ENCODE measurements at regions not wholly inside any gene's neighbourhood (a gene's known extent, or its start where the extent isn't known, plus 50 kb on each side); places are given as distances from the start of the nearest gene placed in this dataset.
"Not testable (repeated sequence)": the region's sequence is repeated elsewhere in the genome, so short reads cannot be mapped to it uniquely, and the experiment has no call there.

DNA sequence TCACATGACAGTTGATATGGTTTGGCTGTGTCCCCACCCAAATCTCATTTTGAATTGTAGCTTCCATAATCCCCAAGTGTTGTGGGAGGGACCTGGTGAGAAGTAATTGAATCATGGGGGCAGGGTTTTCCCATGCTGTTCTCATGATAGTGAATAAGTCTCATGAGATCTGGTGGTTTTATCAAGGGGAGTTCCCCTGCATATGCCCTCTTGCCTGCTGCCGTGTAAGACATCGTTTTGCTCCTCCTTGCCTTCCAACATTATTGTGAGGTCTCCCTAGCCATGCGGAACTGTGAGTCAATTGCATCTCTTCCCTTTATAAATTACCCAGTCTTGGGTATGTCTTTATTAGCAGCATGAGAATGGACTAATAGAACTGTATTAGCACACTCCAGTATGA lies 382.4 kb upstream of the PODXL start:
- DNase-seq (ENCODE audit: low read depth in 3 of 3, low spot score in 1 of 3) = not testable (repeated sequence)

DNA sequence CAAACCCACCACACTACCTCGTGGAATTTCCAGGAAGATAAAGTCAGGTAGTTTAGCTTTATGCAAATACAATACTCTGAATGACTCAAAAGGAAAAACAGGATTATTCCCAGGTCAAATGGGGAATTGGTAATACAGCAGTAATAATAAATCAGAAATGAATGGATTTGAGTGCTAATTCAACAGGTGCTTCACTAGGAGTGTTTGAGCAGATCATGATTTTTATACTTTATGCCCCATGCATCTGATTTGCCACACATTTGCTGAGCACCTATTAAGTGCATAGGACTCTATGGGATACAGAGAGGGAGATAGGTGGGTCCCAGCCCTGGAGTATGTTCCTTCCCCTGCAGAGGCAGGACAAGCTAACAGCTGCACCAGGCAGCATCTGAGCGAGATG lies 381.4 kb upstream of the PODXL start:
- DNase-seq (ENCODE audit: low read depth in 3 of 3, low spot score in 1 of 3) = no peak

DNA sequence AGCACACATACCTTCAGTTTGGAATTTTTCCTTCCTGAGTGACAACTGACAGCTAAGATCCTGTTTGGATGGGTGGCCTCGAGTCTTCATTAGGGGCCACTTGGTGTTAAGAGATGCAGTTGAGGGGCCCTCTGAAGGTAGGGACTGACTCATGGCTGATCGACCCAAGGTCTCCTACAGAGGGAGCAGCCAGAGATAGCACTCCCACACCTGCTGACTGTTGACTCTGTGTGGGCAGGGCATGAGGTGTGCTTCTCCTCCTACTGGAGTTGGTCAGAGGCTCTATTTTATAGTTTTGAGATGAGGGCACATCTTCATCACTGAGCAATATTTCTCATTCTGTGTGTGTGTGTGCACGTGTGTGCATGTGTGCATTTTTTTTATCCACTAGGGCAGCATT lies 378.8 kb upstream of the PODXL start:
- DNase-seq (ENCODE audit: low read depth in 3 of 3, low spot score in 1 of 3) = no peak

DNA sequence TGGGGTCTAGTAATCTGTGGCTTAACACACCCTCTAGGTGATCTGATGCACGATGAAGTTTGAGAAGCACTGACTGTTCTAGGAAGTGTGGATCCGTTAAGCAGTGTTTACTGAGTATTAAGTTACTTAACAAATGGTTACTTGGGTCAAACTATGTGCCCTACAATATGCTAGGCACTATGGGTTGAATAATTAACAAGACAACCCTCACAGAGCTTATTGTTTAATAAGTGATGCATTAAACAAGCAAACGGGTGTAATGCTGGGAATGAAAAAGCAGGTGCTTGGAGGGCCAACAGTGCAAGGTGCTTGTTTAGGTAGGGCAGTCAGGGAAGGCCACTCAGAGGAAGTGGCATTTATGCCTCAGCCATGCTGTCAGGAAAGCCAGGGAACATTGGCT lies 378.0 kb upstream of the PODXL start:
- no peak for DNase-seq (ENCODE audit: low read depth in 3 of 3, low spot score in 1 of 3)

DNA sequence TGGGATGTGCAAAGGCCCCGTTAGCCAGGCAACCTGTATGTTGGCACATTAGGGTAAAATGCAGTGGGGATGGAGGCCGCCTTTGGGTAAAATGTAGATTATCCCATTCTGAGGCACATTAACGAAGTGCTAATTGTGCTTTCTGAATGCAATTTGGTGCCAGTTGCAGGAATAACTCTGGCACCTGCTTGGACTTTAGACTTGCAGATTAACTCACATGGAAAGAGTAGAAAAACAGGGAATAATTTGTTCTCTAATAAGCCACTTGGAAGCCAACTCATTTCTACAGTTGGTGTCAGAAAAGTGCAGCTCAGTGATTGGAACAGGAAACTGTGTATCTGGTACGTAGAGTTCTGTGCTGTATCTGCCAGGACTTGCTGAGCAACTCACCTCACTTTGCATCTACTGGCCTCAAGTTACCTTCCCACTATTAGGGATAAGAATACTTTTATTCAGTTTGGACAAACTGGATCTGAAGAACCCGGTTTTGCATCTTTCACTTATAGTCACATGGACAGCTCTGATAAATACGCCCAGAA lies 377.4 kb upstream of the PODXL start:
- no peak for DNase-seq (ENCODE audit: low read depth in 3 of 3, low spot score in 1 of 3)

DNA sequence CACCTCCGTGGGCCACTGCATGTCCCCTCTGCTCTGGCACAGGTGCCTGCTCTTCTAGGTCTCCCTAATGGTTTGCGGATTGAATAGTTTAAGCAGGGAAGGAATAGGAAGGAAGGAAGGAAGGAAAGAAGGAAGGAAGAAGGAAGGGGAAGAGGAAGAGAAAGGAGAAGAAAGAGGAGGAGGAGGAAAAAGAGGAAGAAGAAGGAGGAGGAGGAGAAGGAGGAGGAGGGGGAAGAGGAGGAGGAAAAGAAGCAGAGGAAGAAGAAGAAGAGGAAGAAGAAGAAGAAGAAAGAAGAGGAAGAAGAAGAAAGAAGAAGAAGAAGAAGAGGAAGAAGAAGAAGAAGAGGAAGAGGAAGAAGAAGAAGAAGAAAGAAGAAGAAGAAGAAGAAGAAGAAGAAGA lies 376.8 kb upstream of the PODXL start:
- not testable (repeated sequence) for DNase-seq (ENCODE audit: low read depth in 3 of 3, low spot score in 1 of 3)

DNA sequence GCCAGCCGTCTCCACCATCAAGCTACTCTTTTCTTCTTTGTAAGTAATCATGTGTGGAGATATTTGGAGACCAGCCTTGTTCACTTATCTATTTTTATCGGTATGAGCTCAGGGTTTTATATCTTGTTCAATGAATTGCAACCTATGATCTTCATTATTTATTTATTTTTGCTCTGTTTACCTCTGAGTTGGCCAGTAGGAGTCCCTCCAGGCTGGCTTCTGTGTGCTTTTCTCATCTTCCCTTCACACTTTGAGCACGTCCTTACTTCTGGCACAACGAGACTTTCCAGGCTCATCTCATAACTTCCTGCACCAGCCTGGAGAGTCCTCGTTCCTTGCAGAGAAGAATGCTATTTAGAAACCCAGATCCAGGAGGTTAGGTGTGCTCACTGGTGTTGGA lies 375.8 kb upstream of the PODXL start:
- no peak for DNase-seq (ENCODE audit: low read depth in 3 of 3, low spot score in 1 of 3)

DNA sequence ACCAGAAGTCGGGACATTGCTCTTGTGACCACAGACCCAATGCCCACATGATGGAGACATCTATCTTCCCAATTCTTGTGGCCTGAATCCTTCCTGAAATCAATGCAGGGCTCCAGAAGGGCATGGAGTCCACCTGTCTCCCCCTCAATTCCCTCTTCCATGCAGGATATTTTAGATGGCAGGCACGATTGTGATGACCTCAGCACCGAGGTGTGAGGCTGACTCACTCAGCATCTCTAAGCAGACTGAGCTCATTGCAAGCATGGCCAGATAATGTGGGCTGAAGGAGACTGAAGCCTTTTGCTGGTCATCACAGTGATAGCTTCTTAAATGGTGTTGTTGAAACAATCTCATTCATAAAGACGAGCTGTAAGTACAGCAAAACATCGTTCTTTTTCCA lies 374.9 kb upstream of the PODXL start:
- DNase-seq (ENCODE audit: low read depth in 3 of 3, low spot score in 1 of 3) = no peak

DNA sequence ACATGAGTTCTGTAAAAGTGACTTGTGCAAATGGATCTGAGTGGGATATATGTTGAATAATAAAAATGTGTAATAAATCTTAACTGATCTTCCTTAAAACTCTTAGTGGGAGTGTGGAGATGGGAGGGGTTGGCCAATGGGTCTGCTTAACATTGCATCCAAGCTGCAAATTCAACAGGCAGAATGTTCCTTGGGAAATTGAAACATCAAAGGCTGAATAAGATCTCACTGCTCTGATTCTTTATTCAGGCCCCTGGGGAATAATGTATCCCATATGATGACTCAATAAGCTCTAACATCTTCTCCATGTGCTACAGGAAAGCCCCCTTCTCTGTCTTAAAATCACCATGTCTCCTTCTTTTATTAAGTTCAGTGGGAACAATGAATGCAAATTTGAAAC lies 373.2 kb upstream of the PODXL start:
- no peak for DNase-seq (ENCODE audit: low read depth in 3 of 3, low spot score in 1 of 3)

DNA sequence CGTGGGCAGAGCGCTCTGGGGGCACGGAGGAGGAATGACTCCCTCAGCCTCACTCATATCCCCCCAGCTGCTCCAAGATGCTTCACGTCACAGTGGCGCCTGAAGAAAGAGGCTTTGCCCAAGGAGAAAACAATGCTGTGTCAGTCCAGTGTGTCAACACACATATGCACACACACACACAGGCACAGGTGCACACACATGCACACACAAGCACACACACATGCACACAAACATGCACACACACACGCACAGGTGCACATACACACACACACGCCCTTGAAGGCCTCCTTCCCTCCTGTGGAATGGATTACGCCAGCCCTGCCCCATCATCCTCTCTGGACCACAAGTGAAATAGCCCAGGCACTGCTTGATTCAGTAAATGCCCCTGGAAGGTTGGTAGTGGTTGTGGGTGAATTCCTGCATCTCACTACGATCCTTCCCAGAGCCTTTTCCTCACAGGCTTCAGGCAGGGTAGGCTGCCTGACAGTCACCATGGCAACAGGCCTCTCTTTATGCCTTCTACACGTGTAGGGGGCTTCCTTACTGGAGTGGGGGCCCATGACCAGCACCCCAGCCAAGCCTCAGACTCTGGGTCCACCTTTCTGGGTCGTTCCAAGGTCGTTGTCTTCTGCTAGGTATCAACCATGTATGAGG lies 371.5 kb upstream of the PODXL start:
- DNase-seq (ENCODE audit: low read depth in 3 of 3, low spot score in 1 of 3) = no peak

DNA sequence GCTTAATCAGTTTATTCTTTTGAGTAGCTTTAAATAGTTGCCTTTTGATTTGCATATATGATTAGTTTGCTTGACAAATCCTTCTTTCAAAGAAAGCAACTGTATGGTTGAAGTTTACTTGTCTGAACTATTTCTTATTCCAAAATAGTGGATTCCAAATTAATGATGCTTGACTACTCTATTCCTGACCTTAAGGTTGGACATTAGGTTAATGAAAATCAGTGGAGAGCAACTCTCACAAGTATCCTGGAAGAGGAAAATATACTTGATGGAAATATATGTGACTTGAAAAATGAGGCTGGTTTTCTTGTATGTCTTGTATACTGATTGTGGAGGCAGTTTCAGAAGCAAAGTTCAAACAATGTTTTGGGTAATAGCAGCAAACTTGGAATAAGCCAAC lies 369.2 kb upstream of the PODXL start:
- DNase-seq (ENCODE audit: low read depth in 3 of 3, low spot score in 1 of 3) = no peak

DNA sequence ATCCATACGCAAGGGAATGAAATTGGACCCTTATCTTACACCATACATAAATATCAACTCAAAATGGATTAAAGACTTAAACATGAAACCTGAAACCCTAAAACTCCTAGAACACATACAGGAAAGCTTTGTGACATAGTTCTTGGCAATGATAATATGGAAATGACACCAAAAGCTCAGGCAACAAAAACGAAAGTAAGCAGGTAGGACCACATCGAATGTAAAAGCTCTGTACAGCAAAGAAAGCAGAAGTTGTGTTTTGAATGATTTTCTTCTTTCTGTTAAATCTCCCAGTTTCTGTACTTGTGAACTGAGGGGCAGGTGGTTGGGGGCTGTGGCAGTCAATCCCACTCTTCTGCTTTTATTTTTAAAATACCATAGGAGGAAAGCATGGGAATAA lies 368.4 kb upstream of the PODXL start:
- no peak for DNase-seq (ENCODE audit: low read depth in 3 of 3, low spot score in 1 of 3)

DNA sequence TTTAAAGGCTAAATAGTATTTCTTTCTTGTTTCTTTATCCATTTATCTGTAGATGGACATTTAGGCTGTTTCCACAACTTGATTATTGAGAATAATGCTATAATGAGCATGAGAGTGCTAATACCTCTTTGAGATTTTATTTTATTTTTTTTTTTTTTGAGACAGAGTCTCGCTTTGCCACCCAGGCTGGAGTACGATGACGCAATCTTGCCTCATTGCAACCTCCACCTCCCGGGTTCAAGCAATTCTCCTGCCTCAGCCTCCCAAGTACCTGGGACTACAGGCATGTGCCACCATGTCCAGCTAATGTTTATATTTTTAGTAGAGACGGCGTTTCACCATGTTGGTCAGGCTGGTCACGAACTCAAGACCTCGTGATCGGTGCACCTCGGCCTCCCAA lies 366.5 kb upstream of the PODXL start:
- not testable (repeated sequence) for DNase-seq (ENCODE audit: low read depth in 3 of 3, low spot score in 1 of 3)

DNA sequence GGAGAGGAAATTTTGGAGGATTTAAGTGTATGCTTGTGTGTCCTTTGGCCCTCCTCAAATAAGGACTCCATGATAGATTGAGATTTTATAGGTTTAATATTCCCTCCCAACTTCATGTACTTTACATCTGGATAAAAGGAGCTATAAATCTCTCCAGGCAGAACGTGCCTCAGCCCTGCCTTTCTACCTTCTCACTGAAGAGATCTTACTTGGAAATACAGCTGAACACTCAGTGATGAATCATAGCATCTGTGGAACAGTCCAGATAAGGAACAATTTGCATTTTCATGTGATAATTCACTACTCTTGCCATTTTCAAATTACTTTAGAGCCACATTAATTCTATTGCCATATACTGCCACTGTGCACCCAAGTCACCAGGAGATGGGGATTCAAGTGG lies 364.6 kb upstream of the PODXL start:
- no peak for DNase-seq (ENCODE audit: low read depth in 3 of 3, low spot score in 1 of 3)

DNA sequence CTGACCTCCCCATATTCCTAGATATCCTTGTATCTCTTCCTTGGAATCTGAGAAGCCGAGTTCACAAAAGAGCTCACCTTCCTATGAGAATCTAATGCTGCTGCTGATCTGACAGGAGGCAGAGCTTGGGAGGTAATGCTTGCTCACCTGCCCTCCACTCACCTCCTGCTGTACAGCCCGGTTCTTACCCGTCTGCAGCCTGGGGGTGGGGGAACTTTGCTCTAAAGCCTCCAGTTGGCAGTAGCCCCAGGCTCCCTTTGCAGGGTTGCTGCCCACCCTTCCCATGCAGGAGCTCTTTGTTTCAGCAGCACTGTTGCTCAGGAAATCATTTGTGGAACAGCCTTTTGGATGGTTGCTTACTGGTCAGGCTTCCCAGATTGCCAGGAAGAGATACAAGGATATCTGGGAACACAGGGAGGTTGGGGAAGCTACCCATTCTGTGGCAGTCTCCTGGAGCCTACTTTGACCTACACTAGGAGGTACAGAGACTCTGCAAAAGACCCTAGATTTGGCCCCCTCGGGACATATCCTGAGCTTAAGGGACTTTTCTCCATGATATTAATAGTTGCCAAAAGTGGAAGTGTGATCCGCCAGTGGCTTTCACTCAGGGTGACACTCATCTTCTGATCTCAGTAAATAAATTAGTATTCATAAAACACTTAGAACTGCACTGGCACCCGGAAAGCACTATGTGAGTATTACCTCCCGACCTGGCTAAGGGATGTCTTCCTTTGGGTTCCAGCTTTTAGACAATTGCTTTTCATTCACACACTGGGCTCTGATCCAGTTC lies 363.7 kb upstream of the PODXL start:
- no peak for DNase-seq (ENCODE audit: low read depth in 3 of 3, low spot score in 1 of 3)

DNA sequence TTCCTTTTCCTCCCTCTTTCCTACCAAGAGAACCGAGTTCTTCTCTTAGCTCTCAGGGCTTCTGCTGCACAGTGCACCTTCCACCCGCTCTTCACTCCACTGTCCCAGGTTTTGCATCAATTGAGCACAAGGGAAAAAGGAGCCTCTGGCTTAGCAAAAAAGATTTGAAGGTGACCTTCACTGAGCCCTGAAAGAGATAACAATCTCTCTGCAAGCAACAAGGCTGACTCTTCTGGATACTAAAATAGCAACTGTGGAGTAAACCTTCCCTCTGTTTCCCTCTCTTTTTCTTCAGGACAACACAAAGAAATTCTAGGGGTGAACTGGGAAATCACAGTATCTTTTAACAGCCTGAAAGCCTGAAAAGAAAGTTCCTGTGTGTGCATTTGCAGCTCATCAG lies 354.7 kb upstream of the PODXL start:
- DNase-seq (ENCODE audit: low read depth in 3 of 3, low spot score in 1 of 3) = no peak

DNA sequence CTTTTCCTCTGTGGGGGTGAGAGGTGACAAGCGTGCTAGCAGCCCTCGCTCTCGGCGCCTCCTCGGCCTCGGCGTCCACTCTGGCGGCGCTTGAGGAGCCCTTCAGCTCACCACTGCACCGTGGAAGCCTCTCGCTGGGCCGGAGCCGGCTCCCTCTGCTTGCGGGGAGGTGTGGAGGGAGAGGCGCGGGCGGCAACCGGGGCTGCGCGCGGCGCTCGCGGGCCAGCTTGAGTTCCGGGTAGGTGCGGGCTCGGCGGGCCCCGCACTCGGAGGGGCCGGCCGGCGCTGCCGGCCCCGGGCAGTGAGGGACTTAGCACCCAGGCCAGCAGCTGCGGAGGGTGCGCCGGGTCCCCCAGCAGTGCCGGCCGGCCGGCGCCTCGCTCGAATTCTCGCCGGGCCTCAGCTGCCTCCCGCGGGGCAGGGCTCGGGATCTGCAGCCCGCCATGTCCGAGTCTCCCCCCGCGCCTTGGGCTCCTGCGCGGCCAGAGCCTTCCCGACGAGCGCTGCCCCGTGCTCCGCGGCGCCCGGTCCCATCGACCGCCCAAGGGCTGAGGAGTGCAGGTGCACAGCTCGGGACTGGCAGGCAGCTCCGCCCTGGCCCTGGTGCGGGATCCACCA lies 352.8 kb upstream of the PODXL start:
- no peak for DNase-seq (ENCODE audit: low read depth in 3 of 3, low spot score in 1 of 3)

DNA sequence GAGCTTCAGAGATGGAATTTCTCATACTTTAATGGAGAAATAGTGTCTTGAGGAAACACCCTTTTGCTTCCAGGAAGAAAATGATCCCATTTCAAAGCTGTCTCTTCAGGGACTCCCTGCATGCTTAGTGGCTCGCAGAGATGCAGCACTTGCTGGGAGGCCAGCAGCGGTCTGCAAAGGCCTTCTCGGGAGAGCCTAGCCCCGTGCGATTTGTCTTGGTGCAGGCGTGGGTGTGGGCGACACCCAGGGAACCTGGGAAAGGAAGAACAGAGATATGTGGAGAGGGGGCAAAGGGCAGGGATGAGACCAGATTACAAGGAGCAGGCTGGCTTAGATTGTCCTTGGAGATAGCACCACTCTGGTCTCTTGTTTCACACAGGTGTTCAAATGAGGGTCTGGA lies 352.3 kb upstream of the PODXL start:
- DNase-seq (ENCODE audit: low read depth in 3 of 3, low spot score in 1 of 3) = no peak

DNA sequence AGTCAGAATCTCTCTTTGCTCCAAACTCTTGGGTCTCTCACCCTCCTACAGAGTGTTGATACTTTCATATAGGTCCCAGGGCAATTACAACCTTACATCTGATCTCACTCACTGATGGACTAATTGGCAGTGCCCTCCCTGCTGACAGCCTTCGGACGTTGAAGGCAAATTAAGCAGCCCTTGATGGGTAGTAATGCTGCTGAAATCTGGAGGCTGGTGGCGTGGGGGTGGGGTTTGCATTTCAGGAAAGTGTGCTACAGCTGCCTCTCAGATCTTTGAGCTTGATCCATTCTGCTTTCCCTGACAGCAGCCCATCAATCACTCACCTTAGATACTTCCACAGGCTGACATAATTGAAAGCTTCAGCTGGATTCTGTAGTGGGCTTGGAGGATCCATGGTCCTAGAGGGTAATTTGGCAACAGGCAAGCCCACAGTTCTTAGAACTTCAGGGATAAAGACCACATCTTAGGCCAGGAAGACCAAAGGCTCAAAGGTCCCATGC lies 349.1 kb upstream of the PODXL start:
- DNase-seq (ENCODE audit: low read depth in 3 of 3, low spot score in 1 of 3) = no peak

DNA sequence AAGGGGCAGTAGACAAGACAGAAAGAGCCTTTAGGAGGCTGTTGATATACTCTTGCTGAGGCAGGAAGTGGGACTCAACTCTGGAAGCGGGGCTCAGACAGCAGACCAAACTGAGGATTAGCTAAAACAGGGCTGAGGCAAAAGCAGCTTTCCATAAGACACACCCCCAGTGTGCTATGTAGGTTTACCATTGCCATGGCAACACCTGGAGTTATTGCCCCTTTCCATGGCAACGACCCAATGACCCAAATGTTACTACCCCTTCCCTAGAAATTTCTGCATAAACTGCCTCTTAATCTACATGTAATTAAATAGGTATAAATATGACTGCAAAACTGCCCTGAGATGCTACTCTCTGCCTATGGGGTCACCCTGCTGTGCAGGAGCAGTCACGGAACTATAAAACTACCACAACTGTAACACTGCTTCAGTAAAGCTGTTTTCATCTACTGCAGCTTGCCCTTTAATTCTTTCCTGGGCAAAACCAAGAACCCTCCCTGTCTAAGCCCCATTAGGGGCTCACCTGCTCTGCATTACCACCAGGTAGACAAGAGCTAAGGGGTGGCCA lies 348.4 kb upstream of the PODXL start:
- no peak for DNase-seq (ENCODE audit: low read depth in 3 of 3, low spot score in 1 of 3)

DNA sequence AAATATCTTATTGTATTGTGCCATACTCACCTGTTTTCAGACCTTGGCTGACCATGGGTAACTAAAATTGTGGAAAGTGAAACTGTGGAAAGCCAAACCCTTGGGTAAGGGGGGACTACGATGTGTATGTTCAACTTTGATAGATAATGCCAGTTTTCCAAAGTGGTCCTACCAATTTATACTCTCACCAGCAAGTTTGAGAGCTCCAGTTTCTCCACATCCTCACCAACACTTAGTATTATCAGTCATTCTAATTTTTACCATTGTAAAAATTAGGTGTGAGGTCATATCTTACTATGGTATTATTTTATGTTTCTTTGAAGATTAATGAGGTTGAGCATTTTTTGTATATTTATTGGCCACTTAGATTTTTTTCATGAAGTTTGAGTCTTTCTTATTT lies 346.9 kb upstream of the PODXL start:
- no peak for DNase-seq (ENCODE audit: low read depth in 3 of 3, low spot score in 1 of 3)

DNA sequence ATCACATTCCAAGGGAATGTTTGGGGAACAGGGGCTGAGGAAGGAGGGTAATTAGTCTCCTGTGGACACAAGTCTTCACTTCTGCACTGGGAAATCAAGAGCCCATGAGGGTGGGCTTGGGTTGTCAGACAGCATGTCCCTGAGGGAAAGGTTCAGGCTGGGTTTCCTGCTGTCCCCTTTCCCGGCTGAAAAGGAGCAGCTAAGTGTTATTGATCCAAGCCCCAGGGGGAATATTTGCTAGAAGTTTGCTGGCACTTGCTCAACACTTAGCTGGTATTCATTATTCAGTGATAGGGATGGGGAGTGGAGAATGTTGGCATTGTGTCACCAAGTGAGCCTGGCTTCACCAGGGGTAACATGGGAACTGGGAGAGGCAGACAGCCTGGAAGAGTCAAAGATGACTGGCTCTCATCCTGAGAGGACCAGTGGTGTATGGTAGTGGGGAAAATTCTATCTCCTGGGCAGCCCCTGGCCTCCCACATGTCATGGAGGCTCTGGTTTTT lies 344.4 kb upstream of the PODXL start:
- no peak for DNase-seq (ENCODE audit: low read depth in 3 of 3, low spot score in 1 of 3)

Measured in stimulated activated CD4-positive, alpha-beta T cell treated with anti-CD3 and anti-CD28 coated beads, TNF-alpha, amount 100 ng/mL, for 1 hour (primary cell).